ENCODE measurements at regions not wholly inside any gene's neighbourhood (a gene's known extent, or its start where the extent isn't known, plus 50 kb on each side); places are given as distances from the start of the nearest gene placed in this dataset.

DNA sequence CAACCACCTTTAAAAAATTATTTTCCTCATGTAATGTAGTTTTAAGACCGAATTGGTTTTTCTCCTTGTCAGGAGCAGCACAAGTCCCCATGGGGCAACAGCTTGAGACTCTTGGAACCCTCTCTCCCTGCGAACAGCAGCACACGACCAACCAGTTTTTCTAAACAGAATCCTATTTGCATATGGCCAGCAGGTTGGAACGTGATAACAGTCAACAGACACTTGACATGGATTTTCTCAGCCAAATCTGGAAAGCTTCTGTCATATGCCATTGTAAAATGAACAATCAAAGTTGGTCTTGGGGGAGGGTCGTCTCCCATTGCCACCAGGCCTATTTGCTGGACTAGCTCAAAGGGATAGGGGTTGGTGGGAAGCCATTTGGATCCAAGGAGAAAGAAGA, 1915.0 kb upstream of the FLRT2 start:
- DNase-seq = no peak
- Histone ChIP-seq H3K4me2 (replicated peaks; ENCODE audit: extremely low read depth, low read length, poor library complexity, severe bottlenecking) (no peak overlapping the region), H3K9ac (ENCODE audit: insufficient read depth, low read length, poor library complexity, severe bottlenecking) (no peak overlapping the region), H3K9me3 (replicated peaks in 1 of 2; ENCODE audit: control insufficient read depth in 1 of 2, insufficient read depth in 1 of 2, low read length in 2 of 2) (peaks cover 0 to 5% of the 10 kb centered on the region in 2 donors), H3K27ac (ENCODE audit: low read depth in 1 of 2, low read length in 2 of 2) (no peak overlapping the region), H3K4me1 (ENCODE audit: control insufficient read depth in 1 of 2, insufficient read depth in 2 of 2, low read length in 2 of 2) (no peaks in the 10 kb centered on the region), H3K27me3 (ENCODE audit: control insufficient read depth in 2 of 2, insufficient read depth in 2 of 2, low read length in 2 of 2) (no peaks in the 10 kb centered on the region), H3K36me3 (replicated peaks in 1 of 2; ENCODE audit: control insufficient read depth in 1 of 2, insufficient read depth in 2 of 2, low read length in 2 of 2) (no peaks in the 10 kb centered on the region), H3K79me2 (ENCODE audit: insufficient read depth, low read length) (no peaks in the 10 kb centered on the region), H2AFZ (ENCODE audit: insufficient read depth, low read depth, low read length, poor library complexity, severe bottlenecking) (no peak overlapping the region), H3K4me3 (replicated peaks in 1 of 3; ENCODE audit: low read depth in 2 of 3, low read length in 3 of 3) (no peak overlapping the region), H4K20me1 (ENCODE audit: insufficient read depth, low read length) (no peaks in the 10 kb centered on the region)
- 84% methylated on average over 4 of the region's 5 CpGs for WGBS (ENCODE audit: insufficient coverage)
- intact Hi-C loops (cut with micrococcal nuclease) = no loop called here
- Mint-ChIP-seq H3K4me1 (no peaks in the 10 kb centered on the region), H3K27ac (no peak overlapping the region), H3K27me3 (ENCODE audit: low read depth in 3 of 3) (peaks cover 0 to 1% (median 0%) of the 10 kb centered on the region in 3 donors), H3K4me3 (no peak overlapping the region), H3K36me3 (no peaks in the 10 kb centered on the region), H3K9me3 (peaks cover 0 to 6% (median 1%) of the 10 kb centered on the region in 7 donors)
- TF ChIP-seq, protein P1, sequence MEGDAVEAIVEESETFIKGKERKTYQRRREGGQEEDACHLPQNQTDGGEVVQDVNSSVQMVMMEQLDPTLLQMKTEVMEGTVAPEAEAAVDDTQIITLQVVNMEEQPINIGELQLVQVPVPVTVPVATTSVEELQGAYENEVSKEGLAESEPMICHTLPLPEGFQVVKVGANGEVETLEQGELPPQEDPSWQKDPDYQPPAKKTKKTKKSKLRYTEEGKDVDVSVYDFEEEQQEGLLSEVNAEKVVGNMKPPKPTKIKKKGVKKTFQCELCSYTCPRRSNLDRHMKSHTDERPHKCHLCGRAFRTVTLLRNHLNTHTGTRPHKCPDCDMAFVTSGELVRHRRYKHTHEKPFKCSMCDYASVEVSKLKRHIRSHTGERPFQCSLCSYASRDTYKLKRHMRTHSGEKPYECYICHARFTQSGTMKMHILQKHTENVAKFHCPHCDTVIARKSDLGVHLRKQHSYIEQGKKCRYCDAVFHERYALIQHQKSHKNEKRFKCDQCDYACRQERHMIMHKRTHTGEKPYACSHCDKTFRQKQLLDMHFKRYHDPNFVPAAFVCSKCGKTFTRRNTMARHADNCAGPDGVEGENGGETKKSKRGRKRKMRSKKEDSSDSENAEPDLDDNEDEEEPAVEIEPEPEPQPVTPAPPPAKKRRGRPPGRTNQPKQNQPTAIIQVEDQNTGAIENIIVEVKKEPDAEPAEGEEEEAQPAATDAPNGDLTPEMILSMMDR (IDR thresholded peaks at IDR 0.05) = no peak

DNA sequence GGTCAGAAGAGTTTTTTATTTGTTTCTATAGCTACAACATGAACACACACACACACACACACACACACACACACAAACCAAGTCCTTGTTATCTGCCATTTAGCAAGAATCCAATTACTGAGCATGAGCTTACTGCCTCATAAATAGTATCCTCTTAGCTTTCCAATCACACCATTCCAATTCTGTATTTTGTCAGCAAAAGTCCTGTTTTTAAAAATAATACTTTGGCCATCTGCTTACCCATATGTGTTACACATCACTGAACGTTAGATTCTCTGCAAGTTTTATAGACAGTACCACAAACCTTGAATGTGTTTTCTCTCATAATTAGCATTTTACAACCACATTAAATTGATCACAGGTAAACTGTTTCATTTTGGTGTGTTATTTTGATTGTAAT, 1905.4 kb upstream of the FLRT2 start:
- H3K4me1 ChIP-seq (ENCODE audit: control insufficient read depth in 1 of 2, insufficient read depth in 2 of 2, low read length in 2 of 2) = no peaks in the 10 kb centered on the region
- H3K9ac ChIP-seq (ENCODE audit: insufficient read depth, low read length, poor library complexity, severe bottlenecking) = no peak overlapping the region
- Mint-ChIP-seq H3K36me3 (no peaks in the 10 kb centered on the region), H3K4me1 (no peaks in the 10 kb centered on the region), H3K27me3 (ENCODE audit: low read depth in 3 of 3) (no peaks in the 10 kb centered on the region), H3K4me3 (no peak overlapping the region), H3K9me3 (peaks cover 0 to 11% (median 1%) of the 10 kb centered on the region in 7 donors), H3K27ac (no peak overlapping the region)
- H3K4me3 ChIP-seq (replicated peaks in 1 of 3; ENCODE audit: low read depth in 2 of 3, low read length in 3 of 3) = no peak overlapping the region
- no peak overlapping the region for H3K4me2 ChIP-seq (replicated peaks; ENCODE audit: extremely low read depth, low read length, poor library complexity, severe bottlenecking)
- H2AFZ ChIP-seq (ENCODE audit: insufficient read depth, low read depth, low read length, poor library complexity, severe bottlenecking) = no peak overlapping the region
- DNase-seq = no peak
- H3K36me3 ChIP-seq (replicated peaks in 1 of 2; ENCODE audit: control insufficient read depth in 1 of 2, insufficient read depth in 2 of 2, low read length in 2 of 2) = no peaks in the 10 kb centered on the region
- no peak overlapping the region for H3K27ac ChIP-seq (ENCODE audit: low read depth in 1 of 2, low read length in 2 of 2)
- no peaks in the 10 kb centered on the region for H3K79me2 ChIP-seq (ENCODE audit: insufficient read depth, low read length)
- WGBS (ENCODE audit: insufficient coverage) = no CpG with 5 or more reads among the region's 1 CpG
- H4K20me1 ChIP-seq (ENCODE audit: insufficient read depth, low read length) = no peaks in the 10 kb centered on the region
- intact Hi-C loops (cut with micrococcal nuclease) = no loop called here
- H3K27me3 ChIP-seq (ENCODE audit: control insufficient read depth in 2 of 2, insufficient read depth in 2 of 2, low read length in 2 of 2) = no peaks in the 10 kb centered on the region
- TF ChIP-seq, protein P1 (IDR thresholded peaks at IDR 0.05) = no peak
- no peaks in the 10 kb centered on the region for H3K9me3 ChIP-seq (replicated peaks in 1 of 2; ENCODE audit: control insufficient read depth in 1 of 2, insufficient read depth in 1 of 2, low read length in 2 of 2)

Data from CD14-positive monocyte (primary cell).